NCI-H2196 treated with DMSO at 0.1 percent for 48 hours (cell line): ENCODE measurements at regions not wholly inside any gene's neighbourhood (a gene's known extent, or its start where the extent isn't known, plus 50 kb on each side); places are given as distances from the start of the nearest gene placed in this dataset.
"Not testable (repeated sequence)": the region's sequence is repeated elsewhere in the genome, so short reads cannot be mapped to it uniquely, and the experiment has no call there.

Experiments used
- DNase-seq: peaks from one replicate; lab custom pipeline; 2025; ENCODE audit not compliant: unreplicated experiment; lab: John Stamatoyannopoulos, UW

DNA sequence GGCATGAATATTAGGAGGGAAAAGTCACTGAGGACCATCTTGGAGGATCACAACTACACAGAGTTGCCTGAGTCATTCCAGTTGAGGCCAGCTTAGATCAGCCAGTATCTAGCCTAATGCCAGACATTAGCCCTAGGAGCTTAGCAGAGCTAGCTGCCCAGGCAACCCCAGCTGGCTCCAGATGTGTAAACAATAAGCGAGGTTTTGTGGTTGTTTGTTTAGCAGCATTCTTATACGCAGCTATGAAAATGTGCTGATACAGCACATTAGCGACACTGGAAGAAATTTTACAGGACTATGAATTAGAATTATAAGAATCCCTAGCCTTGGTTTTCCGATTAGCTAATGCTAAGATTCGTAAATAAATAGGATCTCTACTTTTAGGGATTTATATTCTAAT lies 59.3 kb downstream of the BTBD3 start:
- no peak for DNase-seq

DNA sequence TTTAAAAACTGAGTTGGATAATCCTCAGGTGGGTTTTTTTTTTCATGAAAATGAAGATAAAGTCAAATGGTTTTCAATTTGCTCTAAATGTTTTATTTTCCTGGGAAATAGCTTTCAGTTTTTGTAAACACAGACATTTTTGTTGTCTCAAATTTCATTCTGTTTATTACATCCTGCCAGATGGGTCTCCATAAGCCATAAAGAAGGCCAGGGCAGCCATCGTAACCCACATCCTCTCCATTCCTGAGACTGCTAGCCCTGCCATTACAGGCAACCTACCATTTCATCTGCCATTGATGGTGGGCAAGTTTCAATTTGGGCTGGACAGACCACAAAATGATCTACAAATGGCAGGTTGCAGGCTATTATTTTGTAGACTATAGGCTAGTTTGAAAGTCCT lies 60.8 kb downstream of the BTBD3 start:
- no peak for DNase-seq

DNA sequence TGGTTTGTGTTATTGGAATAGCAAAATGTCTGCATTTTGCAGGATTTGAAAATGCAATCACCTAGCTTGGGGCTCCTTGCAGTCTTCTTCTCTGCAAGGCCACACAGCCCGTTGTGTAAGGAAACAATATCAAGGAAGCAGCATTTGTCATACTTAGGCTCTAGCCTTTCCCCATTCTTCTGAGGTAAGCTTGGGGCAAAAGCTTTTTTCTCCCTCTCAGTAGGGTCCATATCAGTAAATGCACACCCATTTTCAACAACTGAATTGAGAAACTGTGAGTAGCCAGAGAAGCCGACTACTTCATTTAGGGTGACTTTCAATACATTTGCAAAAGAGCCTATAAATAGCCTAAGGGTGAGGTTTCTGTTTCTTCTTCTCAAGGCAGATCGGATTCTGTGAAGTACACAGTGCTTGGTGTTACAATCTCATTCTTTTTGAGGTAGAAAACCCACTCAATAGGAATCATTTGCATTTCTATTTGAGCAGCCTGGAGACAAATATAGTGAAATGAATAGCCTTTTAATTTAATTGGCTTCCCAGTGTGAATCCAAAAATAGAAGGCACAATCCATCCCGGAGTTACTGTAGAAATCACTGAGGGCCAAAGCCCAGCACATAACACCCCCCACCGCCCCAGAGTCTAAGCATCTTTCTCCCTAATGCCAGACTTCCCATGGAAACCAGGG lies 61.8 kb downstream of the BTBD3 start:
- no peak for DNase-seq

DNA sequence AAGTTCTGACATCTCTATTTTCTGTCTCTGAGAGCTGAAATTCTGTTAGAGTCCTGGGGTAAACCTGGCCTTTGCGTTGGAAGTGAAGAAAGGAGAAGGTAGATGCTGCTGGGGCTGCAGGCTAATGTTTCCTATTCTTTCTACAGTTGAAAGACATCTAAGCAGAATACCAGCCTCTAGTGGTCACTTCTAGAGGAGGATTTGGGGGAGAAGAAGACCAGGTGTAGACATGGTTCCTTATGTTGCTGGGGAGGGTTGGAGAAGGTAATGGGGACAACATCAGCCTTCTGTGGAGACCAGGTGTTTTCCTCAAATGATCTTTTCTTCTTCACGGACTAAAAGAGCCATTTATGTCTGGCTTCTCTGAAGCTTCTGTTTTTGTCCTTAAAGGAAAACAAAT lies 62.6 kb downstream of the BTBD3 start:
- DNase-seq = no peak

DNA sequence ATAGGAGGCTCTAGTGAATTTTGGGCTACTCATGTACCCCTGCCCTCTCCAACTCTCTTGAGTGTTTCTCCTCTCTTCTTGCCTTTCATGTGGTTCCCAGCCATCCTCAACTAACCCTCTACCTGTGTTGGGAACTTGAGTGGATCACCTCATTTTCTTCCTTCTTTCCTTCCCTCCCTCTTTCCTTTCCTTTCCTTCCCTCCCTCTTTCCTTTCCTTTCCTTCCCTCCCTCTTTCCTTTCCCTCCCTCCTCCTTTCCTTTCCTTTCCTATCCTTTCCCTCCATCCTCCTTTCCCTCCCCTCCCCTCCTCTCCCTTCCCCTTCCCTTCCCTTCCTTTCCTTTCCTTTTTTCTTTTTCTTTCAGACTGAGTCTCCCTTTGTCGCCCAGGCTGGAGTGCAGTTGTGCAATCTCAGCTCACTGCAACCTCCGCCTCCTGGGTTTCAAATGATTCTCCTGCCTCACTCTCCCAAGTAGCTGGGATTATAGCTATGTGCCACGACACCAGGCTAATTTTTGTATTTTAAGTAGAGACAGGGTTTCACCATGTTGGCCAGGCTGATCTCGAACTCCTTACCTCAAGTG lies 63.8 kb downstream of the BTBD3 start:
- no peak for DNase-seq

DNA sequence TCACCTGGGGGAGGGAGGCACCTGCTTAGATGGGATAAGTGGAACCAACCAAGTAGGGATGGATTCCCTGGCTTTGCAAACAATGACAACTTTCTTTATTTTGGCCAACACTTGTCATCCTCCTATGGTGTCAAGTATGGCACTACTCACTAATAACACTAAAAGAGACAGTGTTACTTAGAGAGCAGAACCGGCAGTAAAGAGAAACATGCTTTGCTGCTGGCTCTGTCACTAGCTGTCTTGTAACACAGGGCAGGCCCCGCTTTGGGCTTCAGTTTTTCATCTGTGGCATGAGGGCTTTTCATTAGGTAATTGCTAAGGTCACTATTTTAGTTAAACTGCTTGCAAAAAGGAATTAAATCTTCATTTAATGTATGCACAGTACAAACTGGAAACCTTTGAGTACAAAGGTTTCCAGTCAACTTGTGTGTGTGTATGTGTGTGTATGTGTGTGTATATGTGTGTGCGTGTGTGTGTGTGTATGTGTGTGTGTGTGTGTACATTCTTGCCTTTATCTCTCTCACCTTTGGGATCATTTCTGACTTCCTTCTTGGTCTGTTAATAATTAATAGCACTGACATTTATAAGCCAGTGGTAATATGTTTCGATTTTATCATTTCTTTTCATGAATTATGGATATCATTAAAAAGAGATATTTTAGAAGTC lies 64.7 kb downstream of the BTBD3 start:
- no peak for DNase-seq

DNA sequence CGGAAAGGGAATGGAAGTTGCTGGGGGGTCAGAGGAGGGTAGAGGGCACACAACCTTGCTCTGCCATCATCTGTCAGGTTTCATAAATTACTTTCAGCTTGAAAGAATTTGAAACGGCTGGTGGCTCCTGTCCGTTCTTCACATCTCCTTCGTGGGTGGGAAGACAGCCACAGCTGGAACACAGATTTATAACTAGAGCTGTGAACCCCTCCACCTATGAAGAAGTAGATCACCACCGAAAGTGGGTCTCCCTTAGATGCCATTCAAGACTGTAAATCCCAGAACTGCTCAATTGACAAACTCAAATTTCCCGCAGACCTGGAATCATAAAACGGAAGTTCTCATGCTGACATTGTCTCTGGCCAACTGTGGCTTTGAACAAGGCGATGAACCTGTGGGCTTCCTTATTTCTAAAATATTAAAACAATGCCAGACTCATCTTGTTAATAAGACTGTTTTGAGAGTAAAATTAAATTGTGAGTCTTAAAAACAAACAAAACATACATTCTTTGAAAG lies 65.3 kb downstream of the BTBD3 start:
- no peak for DNase-seq

DNA sequence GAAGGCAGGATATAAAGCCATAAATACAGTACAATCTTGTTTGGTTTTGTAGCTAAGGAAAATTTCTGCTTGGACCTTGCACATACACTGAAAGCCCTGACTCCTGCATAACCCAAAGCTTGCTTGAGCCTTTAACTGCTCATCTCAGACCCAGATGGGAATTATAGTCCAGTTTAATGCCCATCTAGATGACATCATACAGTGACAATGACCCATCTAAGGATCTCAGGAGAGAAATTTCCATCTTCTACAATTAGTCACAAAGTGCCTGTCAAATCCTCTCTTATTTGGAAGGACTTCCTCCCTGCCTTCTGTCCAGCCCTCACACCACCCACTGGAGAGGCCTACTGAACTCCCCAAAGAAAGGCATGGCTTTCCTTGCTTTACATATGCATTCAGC lies 69.3 kb downstream of the BTBD3 start:
- DNase-seq = no peak

DNA sequence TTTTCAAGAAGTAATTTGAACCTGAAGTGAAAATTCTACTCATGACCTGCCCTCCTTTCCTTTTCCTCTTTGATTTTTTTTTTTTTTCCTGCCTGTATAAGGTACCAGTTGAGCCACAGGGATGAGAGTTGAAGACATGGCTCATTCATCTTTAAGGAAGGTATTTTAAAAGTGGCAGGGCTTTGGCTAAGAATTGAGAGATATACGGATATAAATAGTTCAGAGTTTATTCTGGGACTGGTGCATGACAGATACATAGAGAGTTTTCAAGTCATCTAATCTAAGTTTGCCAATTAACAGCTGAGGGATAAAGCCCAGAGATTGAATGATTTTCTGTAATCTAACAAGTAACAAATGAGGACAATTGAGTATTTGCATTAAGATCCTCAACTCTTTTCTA lies 69.8 kb downstream of the BTBD3 start:
- DNase-seq = no peak

DNA sequence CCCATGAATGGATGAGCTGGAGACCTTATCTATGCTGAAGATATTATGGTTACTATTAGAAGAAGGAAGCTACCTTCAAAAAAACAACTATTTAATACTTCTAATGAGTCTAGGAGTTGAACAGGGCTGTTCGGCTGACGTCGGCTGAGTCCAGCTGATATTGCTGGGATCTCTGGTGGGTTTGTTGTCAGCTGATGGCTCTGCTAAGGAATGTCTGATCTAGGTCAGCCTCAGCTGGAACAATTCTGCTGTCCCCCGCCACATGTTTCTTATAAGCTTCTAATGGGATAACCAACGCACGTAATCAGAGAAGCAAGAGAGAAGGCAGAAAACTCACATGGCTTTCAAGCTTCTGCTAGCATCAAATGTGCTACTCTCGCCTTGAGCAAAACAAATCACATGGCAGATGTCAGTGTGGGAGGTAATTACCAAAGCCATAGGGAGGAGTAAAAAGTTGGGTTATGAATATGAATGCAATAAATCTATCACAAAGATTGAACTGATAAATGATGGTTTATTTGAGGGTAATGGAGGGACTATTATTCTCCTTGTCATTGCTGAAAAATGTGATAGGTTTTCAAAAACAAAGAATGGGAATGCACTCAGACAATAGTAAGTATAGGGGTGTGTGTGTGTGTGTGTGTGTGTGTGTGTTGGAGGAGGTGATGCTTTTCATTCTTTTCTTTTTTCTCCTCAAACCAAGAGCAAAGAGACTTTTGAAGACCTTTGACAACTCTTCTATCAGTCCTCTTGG lies 71.5 kb downstream of the BTBD3 start:
- DNase-seq = no peak

DNA sequence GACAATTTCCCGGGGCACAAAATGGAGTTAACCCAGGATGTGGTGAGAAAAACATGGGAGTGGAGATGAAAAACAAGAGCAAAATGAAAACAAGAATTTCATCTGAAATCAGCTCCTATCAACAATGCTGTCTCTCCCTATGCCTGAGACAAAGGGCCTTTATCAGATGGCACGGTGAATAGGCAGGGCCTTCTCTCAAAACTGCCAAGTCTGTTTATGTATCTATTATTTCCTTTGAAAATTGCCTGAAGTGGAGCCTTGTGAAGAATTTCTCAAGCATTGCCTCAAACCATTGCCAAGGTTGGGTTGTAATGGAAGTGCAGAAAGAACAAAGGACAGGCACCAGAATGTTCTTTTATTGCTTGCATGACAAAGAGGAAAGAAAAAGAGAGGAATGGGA lies 74.7 kb downstream of the BTBD3 start:
- no peak for DNase-seq

DNA sequence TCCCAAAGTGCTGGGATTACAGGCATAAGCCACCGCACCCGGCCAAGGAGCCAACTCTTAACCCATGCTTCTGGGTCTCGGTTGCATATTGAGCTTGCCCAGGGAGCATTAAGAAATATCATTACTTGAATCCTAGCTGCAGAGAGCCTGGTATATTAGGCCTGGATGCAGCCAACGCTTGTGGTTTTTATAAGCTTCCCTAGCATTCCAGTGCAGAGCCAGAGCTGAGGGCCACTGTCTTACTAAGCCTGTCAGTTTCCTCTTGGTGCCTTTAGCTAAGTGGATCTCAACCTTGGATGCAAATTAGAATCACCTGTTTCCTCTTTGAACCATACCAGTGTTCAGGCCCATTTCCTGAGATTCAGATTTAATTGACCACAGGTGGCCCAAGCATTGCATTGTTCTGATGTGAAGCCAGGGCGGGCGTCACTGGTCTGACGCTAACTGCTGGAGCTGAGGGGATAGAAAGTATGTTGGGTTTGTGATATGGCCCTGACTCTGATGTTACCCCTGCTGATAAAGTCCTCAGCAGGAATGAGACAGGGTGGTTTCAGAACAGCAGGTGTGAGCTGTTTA lies 76.3 kb downstream of the BTBD3 start:
- no peak for DNase-seq

DNA sequence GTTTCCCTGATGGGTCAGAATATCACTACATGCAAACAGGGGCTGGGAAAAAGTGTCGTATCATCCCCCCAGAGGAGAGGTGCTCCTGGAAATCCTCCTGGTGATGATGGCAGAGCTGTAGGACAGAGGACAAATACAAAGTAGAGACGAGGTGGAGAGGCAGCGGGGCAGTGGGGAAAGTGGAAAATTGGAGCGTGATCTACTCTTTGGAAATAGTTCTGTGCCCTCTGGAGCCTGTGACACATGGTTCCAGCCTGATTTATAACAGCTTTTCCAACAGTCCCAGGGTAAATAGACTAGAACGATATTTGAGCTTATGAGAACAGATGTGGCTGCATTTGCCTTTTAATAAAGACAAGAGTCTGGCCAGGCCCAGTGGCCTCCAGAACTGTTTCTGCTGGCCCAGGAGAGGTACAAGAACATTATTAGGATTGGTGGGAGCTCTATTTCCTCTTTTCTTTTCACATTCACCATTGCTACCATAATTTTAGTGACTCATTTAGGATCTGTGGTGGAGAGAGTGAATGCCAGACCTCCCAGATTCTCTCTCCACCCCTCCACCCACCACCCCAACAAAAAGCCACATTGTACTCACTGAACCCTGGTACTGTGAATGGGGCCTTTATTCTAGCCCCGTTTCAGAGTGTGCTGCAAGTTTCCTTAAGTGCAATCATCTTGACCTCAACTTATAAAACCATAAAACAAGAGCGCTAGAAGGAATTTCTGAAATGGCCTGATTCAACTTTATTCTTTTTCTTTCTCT lies 78.3 kb downstream of the BTBD3 start:
- DNase-seq = no peak

DNA sequence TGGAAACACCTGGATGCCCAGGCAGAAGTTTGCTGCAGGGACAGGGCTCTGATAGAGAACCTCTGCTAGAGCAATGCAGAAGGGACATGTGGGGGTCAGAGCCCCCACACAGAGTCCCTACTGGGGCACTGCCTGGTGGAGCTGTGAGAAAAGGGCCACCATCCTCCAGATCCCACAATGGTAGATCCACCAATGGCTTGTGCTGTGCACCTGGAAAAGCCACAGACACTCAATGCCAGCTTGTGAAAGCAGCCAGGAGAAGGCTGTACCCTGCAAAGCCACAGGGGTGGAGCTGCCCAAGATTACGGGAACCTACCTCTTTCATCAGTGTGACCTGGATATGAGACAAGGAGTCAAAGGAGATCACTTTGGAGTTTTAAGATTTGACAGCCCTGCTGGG lies 87.1 kb downstream of the BTBD3 start:
- DNase-seq = not testable (repeated sequence)

DNA sequence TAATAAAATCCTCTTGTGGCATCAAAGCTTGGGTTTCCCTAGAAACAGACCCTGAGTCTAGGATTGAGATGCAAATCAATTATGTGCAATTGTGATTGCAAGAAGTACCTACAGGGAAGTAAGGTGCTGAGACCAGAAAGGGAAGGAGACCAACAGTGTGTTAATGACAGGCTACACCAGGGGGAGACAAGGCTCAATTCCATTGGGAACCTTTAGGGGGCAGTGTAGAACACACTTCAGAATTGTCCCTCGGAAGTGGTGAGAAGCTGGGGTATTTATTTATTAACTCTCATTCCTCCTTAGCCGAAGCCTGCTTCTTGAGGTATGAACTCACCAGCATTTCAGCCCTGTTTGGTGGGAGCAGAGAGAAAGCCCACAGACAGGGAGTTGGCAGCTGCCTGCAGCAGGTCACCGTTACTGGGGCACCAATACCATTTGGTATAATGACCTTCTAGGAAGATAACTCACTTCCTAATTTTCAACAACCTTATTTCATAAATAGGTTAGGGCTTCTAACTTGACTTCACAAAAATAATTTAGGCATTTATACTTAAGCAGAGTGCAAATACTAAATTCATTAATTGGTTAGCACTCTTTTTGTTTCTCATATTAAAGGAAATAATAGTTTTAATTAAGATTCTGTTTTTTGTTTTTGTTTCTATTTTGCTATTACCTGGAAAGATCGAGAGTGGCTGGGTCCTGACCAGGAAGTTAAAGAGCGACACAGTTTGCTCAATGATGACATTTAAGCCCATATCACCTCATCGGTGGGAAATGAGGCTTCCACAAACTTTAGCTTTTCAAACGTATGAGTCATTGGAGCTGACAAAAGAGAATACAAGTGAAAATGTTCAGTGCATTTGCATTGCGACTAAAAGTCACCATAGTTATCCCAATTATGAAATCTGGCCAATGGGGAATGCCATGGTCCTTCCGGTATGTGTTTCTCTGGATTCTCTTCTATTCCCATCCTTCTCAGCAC lies 94.8 kb downstream of the BTBD3 start:
- DNase-seq = no peak

DNA sequence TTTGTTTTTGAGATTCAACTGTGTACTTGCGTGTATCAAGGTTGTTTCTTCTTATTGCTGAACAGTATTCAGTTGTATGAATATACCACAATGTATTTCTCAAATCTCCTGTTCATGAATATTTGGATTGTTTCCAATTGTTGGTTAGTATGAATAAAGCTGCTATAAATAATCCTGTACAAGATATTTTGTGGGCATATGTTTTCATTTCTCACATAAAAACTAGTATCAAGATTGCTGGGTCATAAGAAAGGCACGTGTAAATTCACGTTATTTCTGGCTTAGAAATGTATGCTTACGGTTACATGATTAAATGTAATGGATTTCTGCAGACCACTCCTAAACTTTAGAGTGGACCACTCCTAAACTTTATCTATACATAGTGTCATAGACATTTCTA lies 96.6 kb downstream of the BTBD3 start:
- DNase-seq = no peak

DNA sequence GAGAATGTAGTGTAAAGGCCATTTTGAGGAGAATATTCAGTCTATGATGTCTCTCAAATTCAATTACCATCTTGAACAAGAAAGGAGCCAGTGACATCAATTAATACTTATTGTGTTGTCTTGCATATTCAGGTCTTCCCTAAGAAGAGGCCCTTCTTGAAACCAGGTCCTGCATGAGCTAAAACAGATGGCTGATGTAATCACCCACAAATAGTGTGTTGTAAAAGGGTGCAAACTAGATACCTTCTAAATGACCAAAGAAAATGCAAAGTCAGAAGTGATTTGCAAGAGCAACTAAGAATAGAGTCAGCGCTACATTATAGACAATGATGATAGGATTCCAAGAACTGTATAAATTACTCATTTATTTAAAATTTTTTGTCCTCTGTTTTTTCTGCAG lies 97.0 kb downstream of the BTBD3 start:
- no peak for DNase-seq

DNA sequence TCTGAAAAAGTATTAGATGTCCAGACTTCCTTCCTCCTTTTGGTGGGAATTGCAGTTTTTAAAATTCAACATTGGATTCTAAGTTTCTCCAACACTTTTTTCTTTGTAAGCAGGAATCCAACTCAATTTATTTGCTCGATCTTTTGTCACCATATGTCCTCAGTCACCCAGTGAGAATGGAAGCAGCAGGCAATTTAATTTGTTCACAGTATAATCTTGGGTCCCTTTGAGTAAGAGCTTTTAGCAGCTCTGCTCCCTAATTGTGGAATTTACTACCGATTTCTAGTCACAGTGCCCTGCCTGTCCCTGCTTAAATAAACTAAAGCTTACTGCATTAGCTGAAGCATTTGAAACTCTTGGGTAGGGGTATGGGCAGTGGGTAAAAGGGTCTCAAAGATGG lies 98.6 kb downstream of the BTBD3 start:
- no peak for DNase-seq

DNA sequence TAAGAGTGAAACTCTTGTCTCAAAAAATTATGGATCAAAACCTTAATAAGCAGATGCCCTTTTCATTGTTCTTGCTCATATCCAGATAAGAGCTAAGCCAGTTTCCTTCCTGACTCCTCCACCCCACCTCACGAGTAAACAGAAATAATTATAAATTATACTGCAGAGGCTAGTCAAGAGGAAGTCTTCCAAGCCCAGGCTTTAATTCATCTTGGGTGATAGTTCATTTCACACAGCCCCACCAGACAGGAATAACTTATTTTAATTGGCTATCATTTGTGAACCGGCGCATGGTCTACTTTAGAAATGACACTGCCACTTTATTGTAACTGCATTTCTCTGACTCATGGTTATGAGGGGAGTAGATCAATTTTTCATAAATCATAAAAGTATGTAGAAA lies 102.0 kb downstream of the BTBD3 start:
- no peak for DNase-seq

DNA sequence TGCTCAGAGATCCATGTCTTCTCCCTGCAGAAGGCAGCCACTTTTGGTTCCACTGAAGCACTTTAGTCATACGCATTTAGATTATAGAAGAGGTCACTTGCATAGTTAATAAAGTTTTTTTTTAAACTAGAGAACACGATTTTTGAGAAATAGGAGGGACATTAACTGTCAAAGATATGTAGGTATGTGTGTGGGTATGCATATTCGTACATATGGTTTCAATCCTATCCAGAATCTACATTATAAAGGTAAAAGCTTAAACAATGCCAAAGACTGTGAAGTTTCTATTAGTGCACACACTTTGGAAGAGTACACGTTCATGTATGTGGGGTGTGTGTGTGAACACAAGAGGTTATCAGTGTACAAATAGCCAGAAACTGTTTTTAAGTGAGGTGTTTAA lies 103.2 kb downstream of the BTBD3 start:
- DNase-seq = no peak
